Gastroesophageal sphincter (tissue), 4 donors: ENCODE measurements at regions not wholly inside any gene's neighbourhood (a gene's known extent, or its start where the extent isn't known, plus 50 kb on each side); places are given as distances from the start of the nearest gene placed in this dataset.

Experiments
- ATAC-seq: fragments of 150-250 bp; one replicate; pipeline ENCODE4 v1.9.1; 2016; ENCODE audit warnings: mild to moderate bottlenecking, moderate library complexity
- H3K27ac ChIP-seq, 4 donors: fragments of 200-600 bp; sonication (generic) in 3 of 4; 1 replicate in 3 of 4; 2 replicates in 1 of 4; pipeline ENCODE4 v1.5.1; 2016 to 2019
- H3K27me3 ChIP-seq: fragments of 200-600 bp; sonication (generic); one replicate; pipeline ENCODE4 v1.5.1; 2019
- H3K36me3 ChIP-seq, 2 donors: fragments of 200-600 bp; sonication (generic); one replicate each; pipeline ENCODE4 v1.5.1; 2019; ENCODE audit warnings: control low read depth in 1 of 2
- H3K4me1 ChIP-seq, 3 donors: fragments of 200-600 bp; sonication (generic); 1 replicate in 2 of 3; 2 replicates in 1 of 3; pipeline ENCODE4 v1.5.1; 2016 to 2019; ENCODE audit warnings: control low read depth in 2 of 3
- H3K4me3 ChIP-seq, 2 donors: fragments of 200-600 bp; sonication (generic); one replicate each; pipeline ENCODE4 v1.5.1; 2019; ENCODE audit warnings: mild to moderate bottlenecking in 1 of 2, moderate library complexity in 1 of 2
- H3K9me3 ChIP-seq, 3 donors: fragments of 200-600 bp; sonication (generic); one replicate each; pipeline ENCODE4 v1.5.1; 2017 to 2019; ENCODE audit warnings: control low read depth in 2 of 3
- CTCF ChIP-seq, 4 experiments: fragments of 200-600 bp in 2 of 4; fragments of 450-650 bp in 2 of 4; sonication (generic) in 1 of 4; IDR thresholded peaks; one replicate each; pipeline ENCODE4 v1.5.1; 2017 to 2019; ENCODE audit warnings: antibody characterized with exemption in 4 of 4, mild to moderate bottlenecking in 2 of 4, moderate library complexity in 2 of 4
- EP300 ChIP-seq: sonication (generic); formaldehyde crosslinking; IDR thresholded peaks from one replicate; pipeline ENCODE4 v1.6.1; 2017; ENCODE audit warnings: antibody characterized with exemption, mild to moderate bottlenecking
- POLR2A ChIP-seq, 2 donors: fragments of 450-650 bp; IDR thresholded peaks; one replicate each; pipeline ENCODE4 v1.6.1; 2017; ENCODE audit warnings: antibody characterized with exemption in 2 of 2, mild to moderate bottlenecking in 2 of 2, moderate library complexity in 1 of 2
- POLR2AphosphoS5 ChIP-seq: sonication (generic); formaldehyde crosslinking; IDR thresholded peaks from one replicate; pipeline ENCODE4 v1.6.1; 2017; ENCODE audit warnings: antibody characterized with exemption
- WGBS, 2 donors: methylation state at CpG; one replicate each; pipeline ENCODE4 v1.1.5; 2018; ENCODE audit warnings: low coverage in 1 of 2; 5-methylcytosine and 5-hydroxymethylcytosine counted together

GRCh38 chr5:125005266-125005665, 258.8 kb upstream of the ZNF608 start:
- Histone ChIP-seq H3K36me3 (no peaks in the 10 kb centered on the region), H3K27me3 (no peaks in the 10 kb centered on the region), H3K27ac (no peak overlapping the region), H3K9me3 (no peaks in the 10 kb centered on the region), H3K4me1 (peaks cover 0 to 16% (median 0%) of the 10 kb centered on the region in 3 donors), H3K4me3 (peak overlapping the region in 1 of 2 donors; percentile 3)
- 20 to 25% methylated on average over 4 of the region's 4 CpGs for WGBS, 2 donors
- no peak for ATAC-seq
- TF ChIP-seq POLR2AphosphoS5 = no peak
- TF ChIP-seq CTCF (IDR thresholded peaks at IDR 0.05) = no peak
- TF ChIP-seq EP300 = no peak
- TF ChIP-seq POLR2A (IDR thresholded peaks at IDR 0.05) = no peak

GRCh38 chr5:125006011-125006685, 259.7 kb upstream of the ZNF608 start:
- TF ChIP-seq EP300 = no peak
- Histone ChIP-seq H3K27me3 (no peaks in the 10 kb centered on the region), H3K9me3 (no peaks in the 10 kb centered on the region), H3K36me3 (no peaks in the 10 kb centered on the region), H3K27ac (no peak overlapping the region), H3K4me1 (peaks cover 0 to 16% (median 0%) of the 10 kb centered on the region in 3 donors), H3K4me3 (no peak overlapping the region)
- 70 to 74% methylated on average over 3 to 5 of the region's 5 CpGs for WGBS, 2 donors
- no peak for ATAC-seq

- Histone ChIP-seq H3K36me3 (no peaks in the 10 kb centered on the region), H3K27me3 (no peaks in the 10 kb centered on the region), H3K4me1 (peaks cover 0 to 9% (median 0%) of the 10 kb centered on the region in 3 donors), H3K4me3 (no peak overlapping the region), H3K9me3 (no peaks in the 10 kb centered on the region), H3K27ac (no peak overlapping the region)
- no peak for ATAC-seq
- 90 to 97% methylated on average over 5 to 7 of the region's 7 CpGs for WGBS, 2 donors
- no peak for TF ChIP-seq EP300
- TF ChIP-seq POLR2A (IDR thresholded peaks at IDR 0.05) = no peak
- TF ChIP-seq POLR2AphosphoS5 = no peak
- no peak for TF ChIP-seq CTCF (IDR thresholded peaks at IDR 0.05)
Measured at GRCh38 chr5:125010356-125010755, 263.9 kb upstream of the ZNF608 start.

GRCh38 chr5:125011014-125011413, 264.6 kb upstream of the ZNF608 start:
- no peak for ATAC-seq

GRCh38 chr5:125011419-125011818, 265.0 kb upstream of the ZNF608 start:
- no peaks in the 10 kb centered on the region for H3K27me3 ChIP-seq
- H3K4me1 ChIP-seq = no peaks in the 10 kb centered on the region
- ATAC-seq = no peak
- TF ChIP-seq POLR2AphosphoS5 (no peak), CTCF (IDR thresholded peaks at IDR 0.05) (no peak), POLR2A (IDR thresholded peaks at IDR 0.05) (no peak), EP300 (no peak)
- no peaks in the 10 kb centered on the region for H3K36me3 ChIP-seq
- no peak overlapping the region for H3K27ac ChIP-seq
- H3K4me3 ChIP-seq = no peak overlapping the region
- 38 to 70% methylated on average over 2 of the region's 2 CpGs for WGBS, 2 donors
- H3K9me3 ChIP-seq = no peaks in the 10 kb centered on the region

More at GRCh38 chr5:125011014-125011413, 264.6 kb upstream of the ZNF608 start:
- no peak overlapping the region for H3K27ac ChIP-seq
- TF ChIP-seq CTCF (IDR thresholded peaks at IDR 0.05) (no peak), EP300 (no peak), POLR2AphosphoS5 (no peak), POLR2A (IDR thresholded peaks at IDR 0.05) (no peak)
- no peaks in the 10 kb centered on the region for H3K9me3 ChIP-seq
- H3K27me3 ChIP-seq = no peaks in the 10 kb centered on the region
- H3K4me3 ChIP-seq = no peak overlapping the region
- WGBS, 2 donors = 63 to 71% methylated on average over 1 to 2 of the region's 5 CpGs
- peaks cover 0 to 2% (median 0%) of the 10 kb centered on the region in 3 donors for H3K4me1 ChIP-seq
- no peaks in the 10 kb centered on the region for H3K36me3 ChIP-seq
